Tongue (tissue), 1 donor: ENCODE measurements at regions not wholly inside any gene's neighbourhood (a gene's known extent, or its start where the extent isn't known, plus 50 kb on each side); places are given as distances from the start of the nearest gene placed in this dataset.
"Not testable (repeated sequence)": the region's sequence is repeated elsewhere in the genome, so short reads cannot be mapped to it uniquely, and the experiment has no call there.

Experiments
- DNase-seq: peaks from one replicate; pipeline ENCODE4 v3.0.0-alpha.2; 2015

DNA sequence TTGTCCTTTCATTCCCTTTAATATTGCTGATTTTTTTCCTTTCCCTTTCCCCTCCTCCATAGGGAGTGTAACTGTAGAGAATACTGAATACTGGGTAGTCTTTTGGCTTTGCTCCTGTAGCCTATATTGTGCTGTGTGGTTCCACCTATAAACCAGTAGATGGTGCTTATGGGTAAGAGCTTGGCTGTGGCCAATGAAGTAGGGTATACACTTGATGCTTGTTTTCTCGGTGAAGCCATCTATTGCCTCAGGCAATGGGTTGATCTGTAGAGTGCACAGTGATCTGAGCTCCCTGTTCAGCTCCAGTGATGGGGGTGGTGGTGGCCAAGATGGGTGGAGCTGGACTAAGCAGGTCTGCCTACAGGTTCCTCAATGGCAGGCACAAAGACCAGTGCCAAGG, 203.3 kb upstream of the IMPG1 start:
- DNase-seq = no peak

DNA sequence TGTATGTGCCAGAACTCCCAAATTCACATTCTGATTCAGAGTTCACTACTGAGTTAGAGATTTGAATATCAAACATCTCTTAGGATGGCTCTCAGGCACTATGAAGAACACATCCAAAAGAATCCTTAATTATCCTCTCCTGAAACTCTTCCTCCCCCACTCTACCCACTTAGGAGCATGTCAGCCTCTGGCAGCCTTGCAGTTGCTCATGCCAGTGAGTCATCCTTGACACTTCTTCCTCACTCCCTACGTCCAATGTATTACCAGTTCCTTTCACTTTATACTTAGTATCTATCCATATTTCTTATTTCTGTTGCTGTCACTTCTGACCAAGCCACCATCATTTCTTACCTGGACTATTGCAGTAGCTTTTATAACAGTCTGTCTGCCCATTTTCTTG, 192.0 kb upstream of the IMPG1 start:
- DNase-seq = no peak

DNA sequence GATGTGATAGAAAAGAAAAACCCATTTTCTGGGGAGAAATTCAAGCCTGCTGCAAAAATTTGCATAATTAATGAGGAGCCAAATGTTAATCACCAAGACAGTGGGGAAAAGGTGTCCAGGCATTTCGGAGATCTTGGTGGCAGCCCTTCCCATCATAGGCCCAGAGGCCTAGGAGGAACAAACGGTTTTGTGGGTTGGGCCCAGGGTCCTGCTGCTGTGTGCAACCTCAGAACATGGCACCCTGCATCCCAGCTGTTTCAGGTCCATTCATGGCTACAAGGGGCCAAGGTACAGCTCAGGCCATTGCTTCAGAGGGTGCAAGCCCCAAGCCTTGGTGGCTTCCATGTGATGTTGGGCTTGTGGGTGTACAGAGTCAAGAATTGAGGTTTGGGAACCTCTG, 189.8 kb upstream of the IMPG1 start:
- DNase-seq = no peak

DNA sequence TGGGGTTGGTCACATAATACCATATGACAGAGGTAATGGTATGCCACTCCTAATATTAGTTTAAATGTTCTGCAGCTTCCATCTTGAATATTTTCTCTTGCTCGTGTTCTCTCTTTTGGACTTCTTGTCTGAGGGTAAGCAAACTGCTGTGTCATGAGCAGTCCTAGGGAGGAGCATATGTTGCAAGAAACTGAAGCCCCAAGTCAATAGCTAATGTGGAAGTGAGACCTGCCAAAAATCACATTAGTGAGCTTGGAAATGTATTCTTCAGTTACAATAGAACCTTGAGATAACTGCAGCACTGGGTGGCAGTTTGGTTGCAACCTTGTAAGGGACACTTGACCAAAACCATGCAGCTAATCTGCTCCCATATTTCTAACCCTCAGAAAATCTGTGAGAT, 178.2 kb upstream of the IMPG1 start:
- DNase-seq = no peak

DNA sequence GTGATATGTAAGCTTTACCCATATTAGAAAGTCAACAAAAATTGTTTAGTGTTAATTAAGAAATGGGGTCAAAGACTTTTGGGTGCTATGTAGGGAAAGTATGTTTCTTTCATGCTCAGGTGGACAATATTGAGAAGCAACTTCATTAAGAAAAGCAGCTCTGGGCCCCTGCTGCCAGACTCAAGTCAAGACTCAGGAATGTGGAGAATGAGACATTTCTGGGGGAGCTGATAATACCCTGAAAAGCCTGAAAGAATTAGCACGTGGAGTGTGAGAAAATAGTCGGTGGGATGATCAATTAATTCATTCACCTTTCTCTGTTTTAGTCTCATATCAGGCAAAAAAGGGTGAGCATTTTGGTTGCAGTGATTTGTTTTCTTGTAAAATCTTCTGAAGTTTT, 175.1 kb upstream of the IMPG1 start:
- no peak for DNase-seq

DNA sequence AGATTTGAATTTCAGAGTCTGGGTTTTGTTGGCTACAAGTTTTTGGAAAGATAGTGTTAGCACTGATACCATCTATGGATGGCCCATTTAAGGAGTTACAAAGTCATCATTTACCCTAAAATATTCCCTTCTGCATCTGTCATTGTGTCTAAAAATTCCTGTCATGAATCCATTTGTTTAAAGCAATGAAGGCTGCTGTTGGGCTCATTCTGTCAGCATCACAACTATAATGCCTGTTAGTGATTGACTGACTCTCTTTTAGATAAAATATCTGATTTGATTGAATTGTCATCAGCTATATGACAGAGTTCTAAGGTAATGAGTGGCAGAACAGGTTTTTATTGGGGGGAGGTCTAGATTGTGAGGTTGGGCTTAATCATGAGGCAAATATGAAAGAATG, 167.6 kb upstream of the IMPG1 start:
- no peak for DNase-seq

DNA sequence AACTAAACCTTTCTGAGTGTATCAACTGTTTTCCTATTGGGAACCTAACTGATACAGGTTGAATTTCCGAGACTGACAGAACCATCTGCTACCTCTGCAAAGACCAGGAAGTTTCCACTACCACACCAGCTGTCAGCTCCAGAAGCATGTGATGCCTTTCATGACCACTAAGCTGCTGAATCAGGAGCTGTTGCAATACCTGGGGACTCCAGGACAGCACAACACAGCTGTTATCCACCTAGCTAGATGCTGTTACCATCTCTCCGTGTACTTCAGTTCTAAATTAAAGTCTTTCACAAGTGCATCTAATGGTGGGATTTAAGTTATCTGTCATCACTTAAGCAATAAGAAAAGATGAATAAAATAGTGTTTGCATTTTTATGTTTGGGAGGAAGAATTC, 158.2 kb upstream of the IMPG1 start:
- peak; percentile 9 for DNase-seq

DNA sequence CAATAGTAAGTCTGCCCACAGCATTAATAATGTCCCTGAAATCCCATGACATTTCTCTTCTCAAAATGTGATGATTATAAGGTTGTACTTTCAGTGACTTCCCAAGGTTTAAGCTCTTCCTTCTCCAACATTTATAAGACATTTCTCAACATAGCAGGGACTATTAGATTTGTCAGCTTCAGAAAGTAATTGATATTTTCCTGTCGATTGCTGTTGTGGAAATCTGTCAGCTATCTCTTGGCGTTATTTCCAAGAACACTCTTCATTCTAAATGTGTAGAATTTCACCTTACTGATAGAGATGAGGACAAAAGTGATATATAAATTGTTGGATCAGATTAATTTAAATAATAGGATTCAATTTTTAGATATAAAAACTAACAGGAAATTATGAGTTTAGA, 149.7 kb upstream of the IMPG1 start:
- no peak for DNase-seq

DNA sequence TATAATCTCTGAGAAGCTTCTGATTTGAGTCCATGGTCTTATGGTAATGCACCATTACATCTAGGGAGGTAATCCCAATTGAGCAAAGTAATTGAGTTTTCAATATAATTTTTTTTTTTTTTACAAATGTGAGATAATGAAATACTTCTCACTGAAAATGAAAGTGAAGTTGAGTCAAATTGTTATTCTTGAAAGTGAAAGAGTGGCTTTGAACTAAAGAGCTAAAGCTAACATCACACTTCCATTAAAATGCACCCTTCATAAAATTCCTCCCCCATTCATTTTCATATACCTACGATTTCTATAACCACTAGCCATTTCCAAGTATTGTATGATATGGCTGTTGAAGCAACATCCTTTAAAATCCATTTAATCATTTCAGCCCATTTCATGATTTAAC, 149.1 kb upstream of the IMPG1 start:
- no peak for DNase-seq

DNA sequence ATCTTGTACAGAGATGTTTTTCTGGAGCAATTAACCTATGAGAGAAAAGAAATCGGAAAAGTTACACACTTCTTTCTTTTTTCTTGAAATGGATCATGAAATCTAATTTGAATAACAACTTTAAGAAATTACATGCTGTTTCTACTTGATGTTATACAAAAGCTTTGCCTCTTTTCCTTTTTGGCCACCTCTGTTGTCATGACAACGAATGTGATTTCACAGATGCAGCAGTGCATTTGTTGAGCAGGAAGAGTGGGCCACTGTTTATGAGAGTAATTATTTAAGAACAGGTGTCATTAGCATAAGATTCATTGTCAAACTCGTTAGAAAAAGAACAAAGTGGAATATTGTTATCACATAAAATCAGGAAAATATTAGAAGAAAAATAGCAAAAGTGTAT, 148.3 kb upstream of the IMPG1 start:
- no peak for DNase-seq

DNA sequence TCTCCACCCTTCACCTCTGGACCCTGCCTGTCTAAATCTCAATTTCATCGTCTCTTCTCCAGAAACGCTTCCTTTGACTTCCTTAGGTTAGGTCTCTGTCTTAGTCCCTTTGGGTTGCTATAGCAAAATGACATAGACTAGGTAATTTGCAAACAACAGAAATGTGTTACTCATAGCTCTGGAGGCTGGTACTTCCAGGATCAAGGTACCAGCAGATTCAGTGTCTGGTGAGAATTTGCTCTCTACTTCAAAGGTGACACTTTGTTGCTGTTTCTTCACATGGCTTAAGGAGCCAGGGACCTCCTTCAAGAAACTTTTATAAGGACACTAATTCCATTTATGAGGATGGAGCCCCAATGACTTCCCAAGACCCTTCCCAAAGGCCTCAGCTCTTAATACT, 145.1 kb upstream of the IMPG1 start:
- DNase-seq = no peak

DNA sequence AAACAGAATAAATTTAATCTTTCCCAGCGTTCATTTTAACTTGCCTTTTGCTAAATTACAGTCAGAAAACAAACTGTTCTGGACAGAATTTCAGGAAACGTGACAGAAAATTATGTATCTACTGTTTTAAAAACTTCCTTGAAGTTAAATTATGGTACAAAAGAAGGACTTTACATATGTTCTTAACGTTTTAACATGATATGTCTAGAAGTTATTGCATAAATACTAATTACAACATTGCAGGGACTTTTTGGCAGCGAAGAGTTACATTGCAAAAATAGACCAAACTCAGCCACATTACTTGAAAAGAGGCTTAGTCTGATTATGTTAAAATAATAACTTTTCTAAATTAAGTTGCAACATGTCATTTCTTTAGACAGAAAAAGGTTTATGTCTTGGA, 142.1 kb upstream of the IMPG1 start:
- no peak for DNase-seq

DNA sequence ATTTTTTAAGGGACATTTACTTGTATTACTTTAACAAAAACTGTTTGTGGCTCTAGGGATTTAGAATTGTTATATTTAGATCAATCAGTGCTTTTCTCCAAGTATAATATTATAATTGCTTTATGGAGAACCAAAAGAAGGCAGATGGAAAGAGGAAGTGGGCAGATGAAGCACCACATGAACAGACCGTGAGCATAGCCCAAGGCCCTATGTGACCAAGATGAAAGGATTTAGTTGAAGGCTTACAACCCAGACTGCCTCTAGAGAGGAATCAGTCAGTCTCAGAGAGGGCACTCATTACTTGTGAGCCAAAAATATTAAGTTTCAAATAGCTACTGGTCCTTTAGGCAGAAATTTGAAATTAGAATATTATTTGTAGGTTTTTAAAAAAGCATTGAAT, 102.3 kb upstream of the IMPG1 start:
- no peak for DNase-seq

DNA sequence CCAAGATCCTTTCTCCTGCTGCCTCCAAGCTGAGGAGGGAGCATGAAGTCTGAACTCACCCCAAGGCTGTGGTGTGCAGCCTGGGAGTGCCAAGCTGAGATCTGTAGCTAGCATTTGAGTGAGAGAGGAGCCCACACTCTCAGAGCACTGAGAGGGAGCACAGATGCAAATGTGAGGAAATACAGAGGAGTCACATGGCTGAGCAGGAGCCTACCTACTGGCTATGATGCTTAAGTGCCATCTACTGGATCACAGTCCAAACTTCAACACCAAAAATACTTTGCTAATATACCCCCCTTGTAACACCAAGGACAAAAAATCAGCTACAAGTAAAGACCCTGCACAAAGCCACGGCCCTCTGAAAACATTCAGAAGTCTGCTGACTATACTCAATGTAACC, 94.4 kb upstream of the IMPG1 start:
- DNase-seq = no peak

DNA sequence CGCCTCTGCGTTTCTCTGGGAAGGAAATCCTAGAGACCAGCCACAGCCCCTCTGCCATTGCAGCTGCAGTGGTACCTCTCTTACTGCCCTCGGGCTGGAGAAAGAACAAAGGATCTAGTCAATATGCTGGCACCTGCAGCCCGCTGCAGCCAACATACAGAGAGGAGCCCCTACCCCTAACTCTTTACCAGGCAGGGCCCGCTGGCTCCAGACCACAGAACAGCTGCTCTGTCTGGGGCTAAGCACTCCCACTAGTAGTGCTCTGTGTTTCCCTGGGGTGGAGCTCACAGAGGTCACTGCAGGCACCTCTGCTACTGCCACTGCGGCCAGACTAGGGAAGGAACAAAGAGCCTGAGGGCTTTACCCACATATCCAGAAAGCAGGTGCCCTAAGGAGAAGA, 93.8 kb upstream of the IMPG1 start:
- DNase-seq = no peak

DNA sequence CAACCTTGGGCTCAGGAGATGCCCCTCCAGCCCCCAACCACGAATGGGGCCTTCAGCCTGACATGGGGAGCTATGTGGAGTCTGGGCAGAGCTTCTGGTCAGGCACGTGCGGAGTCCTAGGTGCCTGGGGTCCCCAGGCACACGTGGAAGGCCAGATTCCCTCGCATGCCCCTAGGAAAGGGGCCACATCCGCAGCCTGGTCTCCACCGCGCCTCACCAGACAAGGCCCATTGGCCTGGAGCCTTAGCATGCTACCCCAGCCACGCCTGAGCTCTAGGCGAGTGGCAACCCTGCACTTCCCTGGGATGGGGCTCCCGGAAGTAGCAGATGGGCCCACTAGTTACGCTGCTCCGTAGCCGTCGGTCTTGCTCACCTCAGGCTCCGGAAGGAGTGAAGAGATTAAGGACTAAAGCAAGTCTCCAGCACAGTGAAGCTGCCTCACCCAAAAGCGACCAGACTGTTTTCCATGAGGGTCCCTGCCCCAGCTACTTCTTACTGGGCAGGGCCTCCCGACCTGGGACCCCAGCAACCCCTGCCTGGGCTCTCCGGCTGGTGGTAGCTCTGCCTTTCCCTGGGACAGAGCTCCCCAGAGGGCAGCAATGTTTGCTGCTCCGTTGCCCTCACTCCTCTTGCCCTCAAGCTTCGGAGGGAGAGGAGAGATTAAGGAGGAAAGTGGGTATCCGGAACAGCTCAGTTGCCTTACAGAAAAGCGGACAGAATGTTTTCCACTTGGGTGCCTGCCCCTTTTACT, 93.2 kb upstream of the IMPG1 start:
- no peak for DNase-seq

DNA sequence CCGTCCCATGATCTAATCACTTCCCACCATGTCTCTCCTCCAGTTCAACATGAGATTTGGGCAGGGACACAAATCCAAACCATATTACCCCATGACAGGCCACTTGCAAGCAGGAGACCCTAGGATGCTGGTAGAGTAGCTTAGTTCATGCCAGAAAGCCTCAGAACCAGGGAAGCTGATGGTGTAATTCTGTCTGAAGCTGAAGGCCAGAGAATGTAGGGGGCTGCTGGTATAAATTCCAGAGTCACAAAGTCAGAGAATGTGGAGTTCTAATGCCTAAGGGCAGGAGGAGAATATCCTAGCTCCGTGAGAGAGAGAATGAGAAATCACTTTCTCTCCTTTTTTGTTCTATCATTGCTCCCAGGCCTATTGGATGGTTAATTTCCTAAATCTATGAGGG, 90.3 kb upstream of the IMPG1 start:
- no peak for DNase-seq

DNA sequence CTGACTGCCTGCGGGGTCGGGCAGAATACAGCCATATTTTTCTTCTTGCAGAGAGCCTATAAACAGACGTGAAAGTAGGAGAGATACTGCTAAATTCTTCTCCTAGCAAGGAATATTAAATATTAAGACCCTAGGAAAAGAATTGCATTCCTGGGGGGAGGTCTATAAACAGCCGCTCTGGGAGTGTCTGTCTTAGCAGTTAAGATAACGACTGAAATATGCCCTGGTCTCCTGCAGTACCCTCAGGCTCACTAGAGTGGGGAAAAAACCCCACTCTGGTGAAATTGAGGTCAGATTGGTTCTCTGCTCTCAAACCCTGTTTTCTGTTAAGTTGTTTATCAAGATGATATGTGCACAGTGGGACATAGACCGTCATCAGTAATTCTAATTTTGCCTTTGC, 85.3 kb upstream of the IMPG1 start:
- DNase-seq = not testable (repeated sequence)

DNA sequence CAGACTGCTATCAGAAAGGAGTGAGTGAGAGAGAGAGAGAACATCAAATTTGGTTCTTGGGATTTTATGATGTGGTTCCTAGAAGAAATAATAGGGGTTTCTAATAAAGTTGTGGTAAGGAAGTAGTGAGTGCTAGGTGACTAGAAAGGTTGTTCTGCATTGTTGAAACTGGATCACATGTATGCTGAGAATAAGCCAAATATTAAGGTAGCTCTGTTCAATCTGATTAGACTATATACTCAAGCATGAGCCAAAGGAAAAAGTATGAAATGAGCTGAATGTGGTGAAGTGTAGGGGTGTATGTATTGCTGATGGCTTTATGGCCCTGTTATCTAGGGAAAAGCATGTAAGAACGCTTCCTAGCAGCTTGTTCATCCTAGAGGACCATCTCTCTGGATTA, 63.0 kb upstream of the IMPG1 start:
- DNase-seq = no peak

DNA sequence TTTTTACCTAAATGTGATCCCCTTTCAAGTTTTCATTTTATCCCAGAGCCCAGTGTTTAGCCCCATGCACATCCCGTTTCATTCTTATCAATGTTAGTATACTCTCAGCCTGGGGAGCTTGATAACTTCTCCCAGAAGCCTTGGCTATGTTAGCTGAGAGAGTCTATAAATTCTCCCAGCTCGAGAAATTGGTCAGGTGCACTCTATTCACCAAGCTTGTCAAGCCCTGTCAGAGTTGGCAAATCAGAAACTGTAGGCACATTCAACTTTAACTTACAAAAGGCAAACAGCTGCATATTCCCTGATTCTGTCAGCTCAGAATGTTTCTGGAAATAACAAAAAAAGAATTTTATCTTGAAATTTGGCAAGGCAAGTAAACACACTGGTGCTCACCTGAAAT, 62.2 kb upstream of the IMPG1 start:
- DNase-seq = no peak

DNA sequence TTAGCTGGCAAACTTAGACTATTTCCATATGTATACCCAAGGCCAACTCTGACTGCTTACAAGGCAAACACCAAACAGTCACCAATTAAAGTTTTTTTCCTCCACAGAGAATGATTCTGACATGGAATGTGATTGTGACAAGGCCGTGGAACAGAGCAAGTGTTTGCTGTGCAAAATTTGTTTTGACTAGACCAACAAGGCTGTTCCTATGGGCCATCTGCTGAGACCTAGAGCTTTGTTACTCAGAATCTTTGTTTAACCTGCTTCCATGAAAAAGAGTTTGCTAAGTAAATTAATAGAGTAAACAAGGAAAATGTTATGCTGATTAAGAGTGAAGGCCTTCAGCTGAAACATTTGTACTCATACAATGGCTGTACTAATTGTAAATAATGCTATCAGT, 51.6 kb upstream of the IMPG1 start:
- no peak for DNase-seq
